ENCODE measurements at regions not wholly inside any gene's neighbourhood (a gene's known extent, or its start where the extent isn't known, plus 50 kb on each side); places are given as distances from the start of the nearest gene placed in this dataset.

DNA sequence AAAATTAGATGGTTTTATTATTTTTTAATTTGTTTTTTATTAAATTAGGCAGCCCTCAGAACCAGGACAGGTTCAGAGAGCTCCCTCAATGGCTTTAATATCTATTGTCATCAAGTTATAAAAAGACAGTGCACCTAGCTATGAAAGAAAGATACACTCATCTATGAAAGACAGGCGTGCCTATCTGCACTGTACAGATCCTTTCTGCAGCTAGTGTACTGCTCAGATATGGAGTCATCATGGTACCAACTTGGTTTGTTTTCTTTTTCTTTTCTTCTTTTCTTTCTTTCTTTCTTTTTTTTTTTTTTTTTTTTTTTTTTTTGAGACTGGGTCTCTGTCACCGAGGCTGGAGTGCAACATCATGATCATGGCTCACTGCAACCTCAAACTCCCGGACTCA lies 54.8 kb upstream of the GPBP1 start:
- H3K27ac Mint-ChIP-seq, result no peak overlapping the region
- peaks cover 6% of the 10 kb centered on the region; the same call in 1 of the 2 replicates for H3K27me3 Mint-ChIP-seq (ENCODE audit: insufficient read depth)
- H3K4me1 Mint-ChIP-seq (ENCODE audit: low read depth), result no peaks in the 10 kb centered on the region
- H3K36me3 Mint-ChIP-seq (ENCODE audit: low read depth), result no peaks in the 10 kb centered on the region
- no peak for DNase-seq
- peaks cover 5% of the 10 kb centered on the region for H3K9me3 Mint-ChIP-seq
- TF ChIP-seq, protein P1, sequence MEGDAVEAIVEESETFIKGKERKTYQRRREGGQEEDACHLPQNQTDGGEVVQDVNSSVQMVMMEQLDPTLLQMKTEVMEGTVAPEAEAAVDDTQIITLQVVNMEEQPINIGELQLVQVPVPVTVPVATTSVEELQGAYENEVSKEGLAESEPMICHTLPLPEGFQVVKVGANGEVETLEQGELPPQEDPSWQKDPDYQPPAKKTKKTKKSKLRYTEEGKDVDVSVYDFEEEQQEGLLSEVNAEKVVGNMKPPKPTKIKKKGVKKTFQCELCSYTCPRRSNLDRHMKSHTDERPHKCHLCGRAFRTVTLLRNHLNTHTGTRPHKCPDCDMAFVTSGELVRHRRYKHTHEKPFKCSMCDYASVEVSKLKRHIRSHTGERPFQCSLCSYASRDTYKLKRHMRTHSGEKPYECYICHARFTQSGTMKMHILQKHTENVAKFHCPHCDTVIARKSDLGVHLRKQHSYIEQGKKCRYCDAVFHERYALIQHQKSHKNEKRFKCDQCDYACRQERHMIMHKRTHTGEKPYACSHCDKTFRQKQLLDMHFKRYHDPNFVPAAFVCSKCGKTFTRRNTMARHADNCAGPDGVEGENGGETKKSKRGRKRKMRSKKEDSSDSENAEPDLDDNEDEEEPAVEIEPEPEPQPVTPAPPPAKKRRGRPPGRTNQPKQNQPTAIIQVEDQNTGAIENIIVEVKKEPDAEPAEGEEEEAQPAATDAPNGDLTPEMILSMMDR (IDR thresholded peaks at IDR 0.05), result no peak
- no peak overlapping the region for H3K4me3 Mint-ChIP-seq

DNA sequence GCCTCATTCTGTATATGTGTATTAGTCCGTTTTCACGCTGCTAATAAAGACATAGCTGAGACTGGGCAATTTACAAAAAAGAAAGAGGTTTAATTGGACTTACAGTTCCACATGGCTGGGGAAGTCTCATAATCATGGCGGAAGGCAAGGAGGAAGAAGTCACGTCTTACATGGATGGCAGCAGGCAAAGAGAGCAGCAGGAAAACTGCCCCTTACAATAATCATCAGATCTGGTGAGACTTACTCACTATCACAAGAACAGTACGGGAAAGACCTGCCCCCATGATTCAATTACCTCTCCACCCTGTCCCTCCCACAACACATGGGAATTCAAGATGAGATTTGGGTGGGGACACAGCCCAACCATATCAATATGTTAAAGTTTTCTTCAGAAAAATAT lies 49.8 kb upstream of the GPBP1 start:
- no peak for DNase-seq
- no peak overlapping the region for H3K4me3 Mint-ChIP-seq
- peaks cover 6% of the 10 kb centered on the region; the same call in 1 of the 2 replicates for H3K27me3 Mint-ChIP-seq (ENCODE audit: insufficient read depth)
- TF ChIP-seq, protein P1 (IDR thresholded peaks at IDR 0.05), result no peak
- peaks cover 5% of the 10 kb centered on the region for H3K9me3 Mint-ChIP-seq
- no peaks in the 10 kb centered on the region for H3K4me1 Mint-ChIP-seq (ENCODE audit: low read depth)
- no peak overlapping the region for H3K27ac Mint-ChIP-seq
- no peaks in the 10 kb centered on the region for H3K36me3 Mint-ChIP-seq (ENCODE audit: low read depth)
